Type B pancreatic cell (in vitro differentiated cells): ENCODE measurements at regions not wholly inside any gene's neighbourhood (a gene's known extent, or its start where the extent isn't known, plus 50 kb on each side); places are given as distances from the start of the nearest gene placed in this dataset.

Experiments used
- DNase-seq: peaks from one replicate; pipeline ENCODE4 v3.0.0; 2021; ENCODE audit warnings: mixed read lengths; ENCODE audit not compliant: unreplicated experiment; ENCODE audit errors: extremely low spot score
- H3K27ac Mint-ChIP-seq: 2 replicates; pipeline ENCODE4 v1.8.0; 2021; ENCODE audit warnings: mild to moderate bottlenecking, mixed read lengths
- H3K27me3 Mint-ChIP-seq: 2 replicates; pipeline ENCODE4 v1.8.0; 2021; ENCODE audit warnings: mixed read lengths
- H3K36me3 Mint-ChIP-seq: 2 replicates; pipeline ENCODE4 v1.8.0; 2021; ENCODE audit warnings: mixed read lengths
- H3K4me1 Mint-ChIP-seq: one replicate; pipeline ENCODE4 v1.8.0; 2021; ENCODE audit warnings: mixed read lengths; ENCODE audit not compliant: unreplicated experiment
- H3K4me3 Mint-ChIP-seq: 2 replicates; pipeline ENCODE4 v1.8.0; 2021; ENCODE audit warnings: mild to moderate bottlenecking, mixed read lengths
- H3K9me3 Mint-ChIP-seq: 2 replicates; pipeline ENCODE4 v1.8.0; 2021; ENCODE audit warnings: mixed read lengths
- TF ChIP-seq, protein P1 (sequence below): fragments of 200-600 bp; sonication (generic); conservative IDR thresholded peaks from 2 replicates; pipeline ENCODE4 v1.5.0; 2021; ENCODE audit warnings: antibody characterized with exemption, mild to moderate bottlenecking

DNA sequence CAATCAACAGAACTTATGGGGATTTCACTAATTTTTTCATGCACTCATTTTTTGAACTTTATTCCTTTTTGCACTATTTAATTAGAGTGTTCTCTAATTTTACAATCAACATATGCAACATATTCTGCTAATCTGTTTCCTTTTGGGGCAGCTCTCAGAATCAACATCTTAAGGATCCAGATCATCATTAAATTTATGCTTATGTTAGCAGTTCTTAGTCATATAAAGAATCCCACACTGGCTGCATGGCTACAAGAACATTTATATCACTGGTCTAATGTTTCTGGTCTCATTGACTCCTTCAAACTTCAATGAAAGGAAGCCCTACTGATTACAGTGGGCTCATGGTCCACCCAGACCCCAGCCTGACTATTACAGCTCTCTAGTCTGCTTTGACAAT is 245.2 kb downstream of the RBM26 start:
- Mint-ChIP-seq H3K4me1 (no peaks in the 10 kb centered on the region), H3K4me3 (no peak overlapping the region), H3K9me3 (no peaks in the 10 kb centered on the region), H3K27ac (no peak overlapping the region), H3K36me3 (no peaks in the 10 kb centered on the region), H3K27me3 (no peaks in the 10 kb centered on the region)
- TF ChIP-seq, protein P1, sequence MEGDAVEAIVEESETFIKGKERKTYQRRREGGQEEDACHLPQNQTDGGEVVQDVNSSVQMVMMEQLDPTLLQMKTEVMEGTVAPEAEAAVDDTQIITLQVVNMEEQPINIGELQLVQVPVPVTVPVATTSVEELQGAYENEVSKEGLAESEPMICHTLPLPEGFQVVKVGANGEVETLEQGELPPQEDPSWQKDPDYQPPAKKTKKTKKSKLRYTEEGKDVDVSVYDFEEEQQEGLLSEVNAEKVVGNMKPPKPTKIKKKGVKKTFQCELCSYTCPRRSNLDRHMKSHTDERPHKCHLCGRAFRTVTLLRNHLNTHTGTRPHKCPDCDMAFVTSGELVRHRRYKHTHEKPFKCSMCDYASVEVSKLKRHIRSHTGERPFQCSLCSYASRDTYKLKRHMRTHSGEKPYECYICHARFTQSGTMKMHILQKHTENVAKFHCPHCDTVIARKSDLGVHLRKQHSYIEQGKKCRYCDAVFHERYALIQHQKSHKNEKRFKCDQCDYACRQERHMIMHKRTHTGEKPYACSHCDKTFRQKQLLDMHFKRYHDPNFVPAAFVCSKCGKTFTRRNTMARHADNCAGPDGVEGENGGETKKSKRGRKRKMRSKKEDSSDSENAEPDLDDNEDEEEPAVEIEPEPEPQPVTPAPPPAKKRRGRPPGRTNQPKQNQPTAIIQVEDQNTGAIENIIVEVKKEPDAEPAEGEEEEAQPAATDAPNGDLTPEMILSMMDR = no peak
- no peak for DNase-seq

DNA sequence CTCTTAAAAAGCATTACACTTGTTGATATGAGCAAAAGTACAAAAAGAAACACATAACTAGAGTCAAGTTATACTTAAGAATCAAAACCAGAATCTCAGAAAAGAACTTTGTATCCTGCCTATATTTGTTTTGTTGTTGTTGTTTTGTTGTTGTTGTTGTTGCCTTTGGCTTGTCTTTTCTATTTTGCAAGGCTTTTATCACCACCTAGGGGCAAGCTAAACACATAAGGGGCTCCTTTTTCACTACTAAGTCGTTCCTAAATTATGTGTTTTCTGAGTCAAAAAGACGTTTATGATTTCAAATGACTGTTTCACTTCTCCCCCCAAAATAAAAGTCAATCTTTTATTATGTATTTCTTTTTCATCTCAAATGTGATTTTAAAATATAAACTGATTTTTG is 250.2 kb downstream of the RBM26 start:
- TF ChIP-seq, protein P1 = no peak
- Mint-ChIP-seq H3K4me1 (no peaks in the 10 kb centered on the region), H3K27me3 (no peaks in the 10 kb centered on the region), H3K27ac (no peak overlapping the region), H3K9me3 (peaks cover 3% of the 10 kb centered on the region), H3K36me3 (no peaks in the 10 kb centered on the region), H3K4me3 (no peak overlapping the region)
- no peak for DNase-seq

DNA sequence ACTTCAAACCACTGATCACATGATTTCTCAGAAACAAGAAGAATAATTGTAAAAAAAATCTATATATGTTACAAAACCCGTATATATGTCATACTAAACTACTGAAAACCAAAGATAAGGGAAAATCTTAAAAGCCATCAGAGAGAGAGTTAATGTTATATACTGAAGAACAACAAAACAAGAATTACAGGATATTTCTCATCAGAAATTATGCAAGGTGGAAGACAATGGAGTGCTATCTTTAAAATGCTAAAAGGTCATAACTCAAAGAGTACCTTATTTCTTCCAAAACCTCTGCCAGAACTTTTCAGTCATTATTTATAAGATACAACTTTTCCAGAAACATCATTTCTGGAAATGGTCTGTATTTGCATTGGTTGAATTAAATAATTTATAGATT is 256.8 kb downstream of the RBM26 start:
- no peak for DNase-seq
- Mint-ChIP-seq H3K9me3 (peaks cover under 1% of the 10 kb centered on the region), H3K4me1 (no peaks in the 10 kb centered on the region), H3K36me3 (no peaks in the 10 kb centered on the region), H3K27me3 (no peaks in the 10 kb centered on the region), H3K4me3 (no peak overlapping the region), H3K27ac (no peak overlapping the region)
- TF ChIP-seq, protein P1 = no peak

DNA sequence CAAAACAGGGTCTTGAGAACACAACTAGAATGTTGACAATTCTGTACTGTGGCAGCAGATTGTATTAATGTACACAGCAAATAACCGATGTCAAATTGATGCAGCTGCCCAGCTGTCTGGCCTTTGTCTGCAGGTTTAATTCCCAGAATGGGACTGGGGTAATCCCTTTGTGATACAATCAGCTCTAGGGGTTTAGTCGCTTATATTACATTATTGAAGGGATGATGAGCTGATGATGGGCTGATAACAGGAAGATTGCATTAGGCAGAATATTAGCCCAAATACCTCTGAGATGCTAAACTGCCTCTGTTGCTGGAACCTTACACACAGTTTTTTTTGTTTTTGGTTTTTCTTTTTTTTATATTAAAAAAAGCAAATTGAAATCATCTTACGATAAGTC is 265.0 kb downstream of the RBM26 start:
- no peaks in the 10 kb centered on the region for H3K4me1 Mint-ChIP-seq
- H3K9me3 Mint-ChIP-seq = no peaks in the 10 kb centered on the region
- H3K4me3 Mint-ChIP-seq = no peak overlapping the region
- TF ChIP-seq, protein P1 = no peak
- no peak overlapping the region for H3K27ac Mint-ChIP-seq
- DNase-seq = no peak
- no peaks in the 10 kb centered on the region for H3K36me3 Mint-ChIP-seq
- H3K27me3 Mint-ChIP-seq = no peaks in the 10 kb centered on the region

DNA sequence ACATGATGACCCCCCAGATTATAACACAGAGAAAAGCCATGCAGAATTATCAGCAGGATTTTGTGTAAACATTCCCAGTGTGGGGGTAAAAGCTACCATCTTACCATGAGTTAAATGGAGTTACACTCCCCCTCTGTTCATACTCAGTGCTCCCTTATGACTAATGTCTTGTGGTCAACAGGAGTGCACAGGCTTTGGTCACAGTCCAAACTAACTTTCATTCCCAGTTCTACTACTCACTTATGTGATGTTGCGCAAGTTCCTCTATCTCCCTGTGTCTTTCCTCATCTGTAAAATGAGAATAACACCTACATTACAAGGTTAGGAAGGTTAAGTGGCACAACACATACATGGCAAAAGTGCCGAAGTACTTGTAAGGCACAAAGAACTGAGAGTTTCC is 277.9 kb downstream of the RBM26 start:
- DNase-seq = no peak
- H3K9me3 Mint-ChIP-seq = no peaks in the 10 kb centered on the region
- TF ChIP-seq, protein P1 = no peak
- H3K36me3 Mint-ChIP-seq = no peaks in the 10 kb centered on the region
- H3K27ac Mint-ChIP-seq = no peak overlapping the region
- H3K4me3 Mint-ChIP-seq = no peak overlapping the region
- peaks cover 2% of the 10 kb centered on the region for H3K27me3 Mint-ChIP-seq
- no peaks in the 10 kb centered on the region for H3K4me1 Mint-ChIP-seq

DNA sequence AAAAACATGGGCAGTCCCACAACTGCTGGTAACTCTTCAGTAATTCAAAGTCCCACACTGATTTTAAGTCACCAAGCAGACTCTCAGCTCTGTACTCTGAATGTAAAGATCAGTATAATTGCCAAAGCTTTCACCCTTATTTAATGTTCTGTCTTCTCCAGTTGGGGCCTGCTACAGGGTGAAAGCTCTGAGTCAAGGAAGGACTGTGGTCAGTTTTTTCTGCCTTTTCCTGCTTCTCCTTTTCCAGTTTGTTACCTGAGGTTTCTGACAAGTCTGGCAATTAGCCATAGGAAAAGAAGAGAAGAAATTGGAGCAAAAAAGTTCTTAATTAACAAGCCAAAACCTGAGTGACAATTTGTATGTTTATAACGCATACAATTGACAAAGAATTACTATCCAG is 279.3 kb downstream of the RBM26 start:
- Mint-ChIP-seq H3K9me3 (no peaks in the 10 kb centered on the region), H3K4me3 (no peak overlapping the region), H3K36me3 (no peaks in the 10 kb centered on the region), H3K27me3 (no peaks in the 10 kb centered on the region), H3K4me1 (no peaks in the 10 kb centered on the region), H3K27ac (no peak overlapping the region)
- TF ChIP-seq, protein P1 = no peak
- DNase-seq = no peak
